H1 (cell line): ENCODE measurements at regions not wholly inside any gene's neighbourhood (a gene's known extent, or its start where the extent isn't known, plus 50 kb on each side); places are given as distances from the start of the nearest gene placed in this dataset.

ENCODE experiments used
- CBX5 ChIP-seq: fragments of 300-800, 300-1000 bp; sonication (generic); IDR thresholded peaks from 2 replicates; pipeline ENCODE4 v1.7.1; 2016; ENCODE audit warnings: antibody characterized with exemption, low read length, low read depth
- GTF2F1 ChIP-seq: IDR thresholded peaks from 2 replicates; pipeline ENCODE4 v1.6.1; 2012; ENCODE audit warnings: low read depth, low read length, improper control_type of control experiment, borderline replicate concordance
- MAFK ChIP-seq: IDR thresholded peaks from 2 replicates; pipeline ENCODE4 v1.6.1; 2012; ENCODE audit warnings: low read depth, mild to moderate bottlenecking, improper control_type of control experiment, low read length
- TF ChIP-seq, protein P1 (sequence below): IDR thresholded peaks from 2 replicates; pipeline ENCODE4 v1.6.1; 2012; ENCODE audit warnings: inconsistent platforms

DNA sequence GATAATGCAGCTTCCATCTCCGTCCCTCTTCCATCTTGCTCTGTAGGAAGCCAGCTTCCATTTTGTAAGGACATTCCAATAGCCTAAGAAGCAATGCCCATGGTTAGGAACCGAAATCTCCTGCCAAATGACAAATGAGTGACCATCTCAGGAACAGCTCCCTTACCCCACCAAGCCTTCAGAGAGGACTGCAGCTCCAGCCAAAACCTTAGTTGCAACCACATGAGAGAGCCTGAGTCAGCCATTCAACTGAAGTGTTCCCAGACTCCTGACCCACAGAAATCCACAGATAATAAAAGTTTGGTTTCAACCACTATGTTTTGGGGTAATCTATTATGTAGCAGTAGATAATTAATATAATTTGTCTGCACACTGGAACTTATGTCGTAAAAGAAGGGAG is 51.7 kb upstream of the LDLRAD3 start (continued):
- TF ChIP-seq, protein P1, sequence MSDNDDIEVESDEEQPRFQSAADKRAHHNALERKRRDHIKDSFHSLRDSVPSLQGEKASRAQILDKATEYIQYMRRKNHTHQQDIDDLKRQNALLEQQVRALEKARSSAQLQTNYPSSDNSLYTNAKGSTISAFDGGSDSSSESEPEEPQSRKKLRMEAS, result no peak
- TF ChIP-seq GTF2F1 (no peak), MAFK (no peak), CBX5 (no peak)
